PC-9 (cell line): ENCODE measurements at regions not wholly inside any gene's neighbourhood (a gene's known extent, or its start where the extent isn't known, plus 50 kb on each side); places are given as distances from the start of the nearest gene placed in this dataset.

Experiments
- BruUV-seq: library from RNA; stranded (reverse); fragments of 400-500 nt; replicated peaks from 2 replicates; lab custom pipeline; 2021; lab: Mats Ljungman, UMichigan
- CTCF ChIA-PET: fragments of 300-600 bp; sonication (Branson Sonifier 250); formaldehyde crosslinking; loops from one replicate; lab custom pipeline; 2022; ENCODE audit warnings: antibody characterized with exemption; lab: Charles Lee
- POLR2A ChIA-PET: fragments of 300-600 bp; sonication (Branson Sonifier 250); formaldehyde crosslinking; loops from one replicate; lab custom pipeline; 2022; ENCODE audit warnings: antibody characterized with exemption; ENCODE audit not compliant: unreplicated experiment; lab: Charles Lee
- DNase-seq, 2 experiments: peaks; one replicate each; pipeline versions ENCODE4 v3.0.0 to v3.0.0-alpha.2; 2015 to 2022; ENCODE audit warnings: mixed read lengths in 1 of 2
- H2AFZ ChIP-seq: fragments of 200-600 bp; sonication (generic); 2 replicates; pipeline ENCODE4 v1.8.1; 2017; ENCODE audit warnings: antibody characterized with exemption
- H3F3A ChIP-seq: fragments of 200-600 bp; sonication (generic); 2 replicates; pipeline ENCODE4 v1.8.1; 2017; ENCODE audit warnings: antibody characterized with exemption, mild to moderate bottlenecking, low read depth; ENCODE audit not compliant: insufficient read depth
- H3K27ac ChIP-seq: fragments of 200-600 bp; sonication (generic); 2 replicates; pipeline ENCODE4 v1.6.1; 2016; ENCODE audit warnings: mixed run types
- H3K27me3 ChIP-seq: fragments of 200-600 bp; sonication (generic); 2 replicates; pipeline ENCODE4 v1.6.1; 2016; ENCODE audit warnings: low read depth, mixed run types; ENCODE audit not compliant: insufficient read depth
- H3K36me3 ChIP-seq: fragments of 200-600 bp; sonication (generic); 2 replicates; pipeline ENCODE4 v1.6.1; 2016; ENCODE audit warnings: low read depth, mixed run types
- H3K4me1 ChIP-seq: fragments of 200-600 bp; sonication (generic); replicated peaks from 2 replicates; pipeline ENCODE4 v1.6.1; 2016; ENCODE audit warnings: mixed run types; ENCODE audit not compliant: insufficient read depth
- H3K4me2 ChIP-seq: fragments of 200-600 bp; sonication (generic); 2 replicates; pipeline ENCODE4 v1.6.1; 2017; ENCODE audit warnings: mixed run types
- H3K4me3 ChIP-seq: fragments of 200-600 bp; sonication (generic); 2 replicates; pipeline ENCODE4 v1.6.1; 2016; ENCODE audit warnings: mixed run types
- H3K79me2 ChIP-seq: fragments of 200-600 bp; sonication (generic); 2 replicates; pipeline ENCODE4 v1.6.1; 2017; ENCODE audit warnings: low read depth, mixed run types
- H3K9me2 ChIP-seq: fragments of 200-600 bp; sonication (generic); 2 replicates; pipeline ENCODE4 v1.8.1; 2017; ENCODE audit warnings: mild to moderate bottlenecking; ENCODE audit not compliant: insufficient read depth
- H3K9me3 ChIP-seq: fragments of 200-600 bp; sonication (generic); 2 replicates; pipeline ENCODE4 v1.8.1; 2016; ENCODE audit warnings: low read depth; ENCODE audit not compliant: insufficient read depth
- H4K20me1 ChIP-seq: fragments of 200-600 bp; sonication (generic); 2 replicates; pipeline ENCODE4 v1.8.1; 2017; ENCODE audit not compliant: insufficient read depth
- EZH2 ChIP-seq: fragments of 200-600 bp; sonication (generic); IDR thresholded peaks from 2 replicates; pipeline ENCODE4 v1.8.0; 2017; ENCODE audit warnings: antibody characterized with exemption, low read depth
- intact Hi-C: fragments of 100-400 bp; cut with micrococcal nuclease; formaldehyde crosslinking; loops from one replicate; pipeline ENCODE4 v1.10.0; 2022; ENCODE audit not compliant: unreplicated experiment
- TF ChIP-seq, protein P1 (sequence below): fragments of 200-600 bp; sonication (generic); conservative IDR thresholded peaks from 2 replicates; pipeline ENCODE4 v1.6.1; 2017; ENCODE audit warnings: mixed run types, antibody characterized with exemption, mild to moderate bottlenecking, moderate library complexity

DNA sequence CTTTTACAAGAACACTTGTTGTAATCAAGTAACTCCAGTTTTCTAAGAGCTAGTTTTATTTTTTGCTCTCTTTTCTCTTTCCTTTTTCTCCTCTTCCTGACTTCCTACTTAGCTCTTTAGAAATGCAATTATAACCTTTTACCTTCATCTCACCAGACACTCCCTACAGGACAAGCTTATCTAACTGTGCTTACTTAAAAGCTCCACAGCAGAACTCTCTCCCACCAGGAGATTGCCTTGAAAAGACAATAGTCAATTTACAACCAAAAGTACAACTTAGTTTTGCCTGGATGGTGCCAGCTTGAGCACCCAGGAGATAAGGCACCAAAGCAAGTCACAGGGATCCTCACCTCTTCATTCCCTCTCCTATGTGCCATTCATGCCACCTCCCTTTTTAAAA is 573.8 kb upstream of the LMCD1 start:
- no TSS peak for BruUV-seq
- Histone ChIP-seq H3K4me3 (no peak overlapping the region), H3K4me2 (no peak overlapping the region), H3K9me2 (no peaks in the 10 kb centered on the region), H2AFZ (no peak overlapping the region), H4K20me1 (no peaks in the 10 kb centered on the region), H3F3A (no peaks in the 10 kb centered on the region), H3K36me3 (no peaks in the 10 kb centered on the region), H3K27ac (no peak overlapping the region), H3K9me3 (no peaks in the 10 kb centered on the region), H3K27me3 (no peaks in the 10 kb centered on the region), H3K79me2 (no peaks in the 10 kb centered on the region), H3K4me1 (no peaks in the 10 kb centered on the region)
- ChIA-PET POLR2A (no interaction called here), CTCF (no interaction called here)
- no peak for DNase-seq
- no peak for TF ChIP-seq EZH2
- TF ChIP-seq, protein P1, sequence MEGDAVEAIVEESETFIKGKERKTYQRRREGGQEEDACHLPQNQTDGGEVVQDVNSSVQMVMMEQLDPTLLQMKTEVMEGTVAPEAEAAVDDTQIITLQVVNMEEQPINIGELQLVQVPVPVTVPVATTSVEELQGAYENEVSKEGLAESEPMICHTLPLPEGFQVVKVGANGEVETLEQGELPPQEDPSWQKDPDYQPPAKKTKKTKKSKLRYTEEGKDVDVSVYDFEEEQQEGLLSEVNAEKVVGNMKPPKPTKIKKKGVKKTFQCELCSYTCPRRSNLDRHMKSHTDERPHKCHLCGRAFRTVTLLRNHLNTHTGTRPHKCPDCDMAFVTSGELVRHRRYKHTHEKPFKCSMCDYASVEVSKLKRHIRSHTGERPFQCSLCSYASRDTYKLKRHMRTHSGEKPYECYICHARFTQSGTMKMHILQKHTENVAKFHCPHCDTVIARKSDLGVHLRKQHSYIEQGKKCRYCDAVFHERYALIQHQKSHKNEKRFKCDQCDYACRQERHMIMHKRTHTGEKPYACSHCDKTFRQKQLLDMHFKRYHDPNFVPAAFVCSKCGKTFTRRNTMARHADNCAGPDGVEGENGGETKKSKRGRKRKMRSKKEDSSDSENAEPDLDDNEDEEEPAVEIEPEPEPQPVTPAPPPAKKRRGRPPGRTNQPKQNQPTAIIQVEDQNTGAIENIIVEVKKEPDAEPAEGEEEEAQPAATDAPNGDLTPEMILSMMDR: no peak
- intact Hi-C loops: no loop called here

DNA sequence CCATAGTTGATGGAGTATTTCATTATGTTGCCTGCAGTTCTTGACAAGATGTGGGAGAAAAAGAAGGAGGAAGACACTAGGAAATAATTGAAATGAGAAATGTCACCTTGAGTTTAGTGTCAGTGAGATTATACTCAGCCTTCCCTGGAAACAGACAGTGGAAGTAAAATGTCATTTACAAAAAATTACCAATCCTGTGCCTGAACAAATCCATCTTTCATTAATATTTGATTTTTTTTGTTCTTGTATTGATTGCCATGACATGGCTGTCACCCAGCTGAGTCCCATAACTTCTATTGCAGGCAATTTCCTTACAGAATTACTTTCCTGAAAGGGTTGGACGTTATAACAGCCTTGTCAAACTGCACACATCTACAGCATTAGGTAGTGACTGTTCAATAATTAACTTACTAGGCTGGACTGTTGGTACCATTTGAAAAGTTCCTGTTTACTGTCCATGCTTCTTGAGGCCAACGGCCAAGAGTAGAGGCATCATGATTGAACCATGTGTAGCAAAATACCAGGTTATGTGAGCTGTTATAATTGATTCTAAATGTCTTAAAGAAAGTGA is 572.2 kb upstream of the LMCD1 start:
- CTCF ChIA-PET: no interaction called here

DNA sequence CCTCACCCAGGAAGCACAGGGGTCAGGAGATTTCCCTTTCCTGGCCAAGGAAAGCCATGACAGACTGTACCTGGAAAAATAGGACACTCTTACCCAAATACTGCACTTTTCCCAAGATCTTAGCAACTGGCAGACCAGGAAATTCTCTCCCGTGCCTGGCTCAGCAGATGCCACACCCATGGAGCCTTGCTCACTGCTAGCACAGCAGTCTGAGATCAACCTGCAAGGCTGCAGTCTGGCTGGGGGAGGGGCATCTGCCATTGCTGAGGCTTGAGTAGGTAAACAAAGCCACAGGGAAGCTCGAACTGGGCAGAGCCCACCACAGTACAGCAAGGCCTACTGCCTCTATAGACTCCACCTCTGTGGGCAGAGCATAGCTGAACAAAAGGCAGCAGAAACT is 567.3 kb upstream of the LMCD1 start:
- no peak overlapping the region for H2AFZ ChIP-seq
- H3K36me3 ChIP-seq: no peaks in the 10 kb centered on the region
- TF ChIP-seq EZH2: no peak
- TF ChIP-seq, protein P1: no peak
- no peaks in the 10 kb centered on the region for H3K4me1 ChIP-seq
- H3F3A ChIP-seq: no peaks in the 10 kb centered on the region
- H3K4me3 ChIP-seq: no peak overlapping the region
- intact Hi-C loops: no loop called here
- H3K27me3 ChIP-seq: no peaks in the 10 kb centered on the region
- no peak overlapping the region for H3K27ac ChIP-seq
- H3K9me3 ChIP-seq: no peaks in the 10 kb centered on the region
- ChIA-PET CTCF (no interaction called here), POLR2A (no interaction called here)
- no peaks in the 10 kb centered on the region for H3K9me2 ChIP-seq
- no peak for DNase-seq
- H4K20me1 ChIP-seq: no peaks in the 10 kb centered on the region
- no peaks in the 10 kb centered on the region for H3K79me2 ChIP-seq
- H3K4me2 ChIP-seq: no peak overlapping the region
- BruUV-seq: no TSS peak

More for the DNA sequence above, 572.2 kb upstream of the LMCD1 start:
- POLR2A ChIA-PET: no interaction called here
- no peak overlapping the region for H3K27ac ChIP-seq
- H3F3A ChIP-seq: no peaks in the 10 kb centered on the region
- H3K4me2 ChIP-seq: no peak overlapping the region
- no peak for DNase-seq
- no peak overlapping the region for H2AFZ ChIP-seq
- no peaks in the 10 kb centered on the region for H3K79me2 ChIP-seq
- H3K27me3 ChIP-seq: no peaks in the 10 kb centered on the region
- H3K9me3 ChIP-seq: no peaks in the 10 kb centered on the region
- H4K20me1 ChIP-seq: no peaks in the 10 kb centered on the region
- no peaks in the 10 kb centered on the region for H3K36me3 ChIP-seq
- no peaks in the 10 kb centered on the region for H3K4me1 ChIP-seq
- intact Hi-C loops: no loop called here
- BruUV-seq: no TSS peak
- H3K4me3 ChIP-seq: no peak overlapping the region
- no peaks in the 10 kb centered on the region for H3K9me2 ChIP-seq
- TF ChIP-seq, protein P1: no peak
- TF ChIP-seq EZH2: no peak
